ENCODE measurements at regions not wholly inside any gene's neighbourhood (a gene's known extent, or its start where the extent isn't known, plus 50 kb on each side); places are given as distances from the start of the nearest gene placed in this dataset.

- TF ChIP-seq REST (IDR thresholded peaks at IDR 0.05; ENCODE audit: low read depth) (peak; percentile 40; the same call in 1 of the 2 replicates), FOXM1 (IDR thresholded peaks at IDR 0.05; ENCODE audit: borderline replicate concordance, low read depth) (no peak)
Observed at GRCh38 chr1:83637586-83637985, 361.3 kb downstream of the TTLL7 start.

- TF ChIP-seq USF1 (IDR thresholded peaks at IDR 0.05) (no peak), TEAD4 (IDR thresholded peaks at IDR 0.05) (no peak), RAD21 (IDR thresholded peaks at IDR 0.05; ENCODE audit: low read depth) (no peak), REST (IDR thresholded peaks at IDR 0.05; ENCODE audit: low read depth) (no peak), YY1 (IDR thresholded peaks at IDR 0.05; ENCODE audit: low read depth) (no peak), MAX (IDR thresholded peaks at IDR 0.05) (no peak), ZBTB7A (IDR thresholded peaks at IDR 0.05; ENCODE audit: low read depth) (no peak), FOXM1 (IDR thresholded peaks at IDR 0.05; ENCODE audit: borderline replicate concordance, low read depth) (no peak), TCF12 (IDR thresholded peaks at IDR 0.05; ENCODE audit: low read depth) (no peak), CREB1 (IDR thresholded peaks at IDR 0.05; ENCODE audit: low read depth) (no peak), EP300 (IDR thresholded peaks at IDR 0.05; ENCODE audit: borderline replicate concordance) (no peak), NFIC (IDR thresholded peaks at IDR 0.05) (no peak), TAF1 (IDR thresholded peaks at IDR 0.05; ENCODE audit: low read depth) (no peak), EGR1 (IDR thresholded peaks at IDR 0.05) (no peak)
Observed at GRCh38 chr1:83637009-83637408, 361.9 kb downstream of the TTLL7 start.

GRCh38 chr1:83632906-83633305, 366.0 kb downstream of the TTLL7 start:
- TF ChIP-seq TEAD4 (IDR thresholded peaks at IDR 0.05) (no peak), TAF1 (IDR thresholded peaks at IDR 0.05; ENCODE audit: low read depth) (no peak), REST (IDR thresholded peaks at IDR 0.05; ENCODE audit: low read depth) (no peak), RAD21 (IDR thresholded peaks at IDR 0.05; ENCODE audit: low read depth) (no peak), NFIC (IDR thresholded peaks at IDR 0.05) (no peak), CREB1 (IDR thresholded peaks at IDR 0.05; ENCODE audit: low read depth) (no peak), MAX (IDR thresholded peaks at IDR 0.05) (no peak), FOXM1 (IDR thresholded peaks at IDR 0.05; ENCODE audit: borderline replicate concordance, low read depth) (no peak), YY1 (IDR thresholded peaks at IDR 0.05; ENCODE audit: low read depth) (no peak), CEBPB (IDR thresholded peaks at IDR 0.05) (no peak), EP300 (IDR thresholded peaks at IDR 0.05; ENCODE audit: borderline replicate concordance) (no peak), EGR1 (IDR thresholded peaks at IDR 0.05) (no peak), TCF12 (IDR thresholded peaks at IDR 0.05; ENCODE audit: low read depth) (no peak)

- TF ChIP-seq RAD21 (IDR thresholded peaks at IDR 0.05; ENCODE audit: low read depth) (no peak), NFIC (IDR thresholded peaks at IDR 0.05) (no peak), MAX (IDR thresholded peaks at IDR 0.05) (no peak), CEBPB (IDR thresholded peaks at IDR 0.05) (no peak), ZBTB7A (IDR thresholded peaks at IDR 0.05; ENCODE audit: low read depth) (no peak), EP300 (IDR thresholded peaks at IDR 0.05; ENCODE audit: borderline replicate concordance) (no peak), USF1 (IDR thresholded peaks at IDR 0.05) (no peak), FOXM1 (IDR thresholded peaks at IDR 0.05; ENCODE audit: borderline replicate concordance, low read depth) (no peak)
Observed at GRCh38 chr1:83631851-83632250, 367.1 kb downstream of the TTLL7 start.

GRCh38 chr1:83627045-83627444, 371.9 kb downstream of the TTLL7 start:
- TF ChIP-seq EP300 (IDR thresholded peaks at IDR 0.05; ENCODE audit: borderline replicate concordance) (no peak), NFIC (IDR thresholded peaks at IDR 0.05) (no peak)

Measured in Ishikawa (cell line).